ENCODE measurements at regions not wholly inside any gene's neighbourhood (a gene's known extent, or its start where the extent isn't known, plus 50 kb on each side); places are given as distances from the start of the nearest gene placed in this dataset.
"Not testable (repeated sequence)": the region's sequence is repeated elsewhere in the genome, so short reads cannot be mapped to it uniquely, and the experiment has no call there.

DNA sequence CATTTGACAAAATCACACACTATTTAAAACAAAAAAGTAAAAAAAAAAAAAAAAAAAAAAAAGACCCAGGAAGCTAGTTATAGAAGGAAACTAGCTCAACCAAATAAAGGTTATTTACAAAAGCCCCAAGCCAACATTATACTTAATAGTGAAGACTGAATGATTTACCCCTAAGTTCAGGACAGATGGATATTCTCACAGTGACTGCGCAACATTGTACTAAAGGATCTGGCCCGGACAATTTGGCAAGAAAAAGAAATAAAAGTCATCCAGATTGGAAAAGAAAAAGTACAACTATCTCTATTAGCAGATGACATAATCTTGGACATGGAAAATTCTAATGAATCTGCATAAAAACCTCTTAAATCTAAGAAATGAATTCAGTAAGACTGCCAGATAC lies 936.0 kb upstream of the ADAMTS5 start:
- H3K4me3 ChIP-seq (replicated peaks; ENCODE audit: low read depth, low read length): not testable (repeated sequence)
- DNase-seq (ENCODE audit: low read depth): peak; percentile 54

DNA sequence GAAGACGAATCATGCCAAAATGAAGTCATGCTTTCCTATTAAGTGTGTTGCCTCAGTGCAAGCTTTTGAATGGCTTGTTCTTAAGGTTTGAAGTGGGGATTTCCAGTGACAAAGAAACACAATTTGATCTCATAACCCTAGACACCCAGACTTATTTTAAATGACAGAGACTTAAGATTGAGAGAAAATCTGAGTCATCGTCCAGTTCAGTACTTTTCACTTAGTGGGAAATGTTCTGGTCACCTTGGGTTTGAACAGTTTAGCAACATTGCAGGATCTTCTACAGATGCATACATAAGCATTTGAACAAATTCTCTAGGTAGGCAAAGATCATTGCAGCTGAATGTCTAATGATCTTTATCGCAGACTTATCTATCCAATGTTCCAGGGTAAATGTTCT lies 926.7 kb upstream of the ADAMTS5 start:
- H3K4me3 ChIP-seq (replicated peaks; ENCODE audit: low read depth, low read length): not testable (repeated sequence)
- peak; percentile 23 for DNase-seq (ENCODE audit: low read depth)

GRCh38 chr21:27891495-27891894 lies 924.6 kb upstream of the ADAMTS5 start:
- peak; percentile 8 for DNase-seq (ENCODE audit: low read depth)
- not testable (repeated sequence) for H3K4me3 ChIP-seq (replicated peaks; ENCODE audit: low read depth, low read length)

DNA sequence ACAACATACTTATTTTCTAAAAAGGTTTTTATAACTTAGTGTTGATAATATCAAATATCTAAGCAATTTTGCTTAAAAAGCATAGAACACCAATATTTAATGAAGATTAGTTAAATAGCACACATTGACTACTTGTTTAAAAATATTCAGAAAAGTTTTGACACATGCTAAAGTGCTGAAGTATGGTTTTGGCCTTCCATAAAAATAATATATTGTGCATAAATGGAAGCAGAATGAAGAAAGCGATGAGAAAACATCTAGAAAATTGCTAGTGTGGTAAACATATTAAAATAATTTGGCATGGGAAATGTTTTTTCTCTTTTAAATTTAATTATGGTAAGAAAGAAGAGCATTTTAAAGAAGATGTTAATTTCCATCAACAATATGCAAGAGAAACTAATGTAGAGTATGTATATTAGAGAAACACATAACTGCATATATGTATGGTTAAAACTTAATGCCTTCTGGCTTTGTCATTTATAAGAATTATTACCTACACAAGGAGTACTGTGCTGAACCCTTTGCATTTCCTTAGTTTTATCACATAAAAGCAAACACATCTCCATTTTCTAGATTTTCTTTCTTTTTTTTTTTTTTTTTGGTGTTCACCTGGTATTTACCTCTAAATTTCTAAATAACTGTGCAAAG lies 921.0 kb upstream of the ADAMTS5 start:
- not testable (repeated sequence) for H3K4me3 ChIP-seq (replicated peaks; ENCODE audit: low read depth, low read length); DNase-seq (ENCODE audit: low read depth)

- TF ChIP-seq, protein P1, sequence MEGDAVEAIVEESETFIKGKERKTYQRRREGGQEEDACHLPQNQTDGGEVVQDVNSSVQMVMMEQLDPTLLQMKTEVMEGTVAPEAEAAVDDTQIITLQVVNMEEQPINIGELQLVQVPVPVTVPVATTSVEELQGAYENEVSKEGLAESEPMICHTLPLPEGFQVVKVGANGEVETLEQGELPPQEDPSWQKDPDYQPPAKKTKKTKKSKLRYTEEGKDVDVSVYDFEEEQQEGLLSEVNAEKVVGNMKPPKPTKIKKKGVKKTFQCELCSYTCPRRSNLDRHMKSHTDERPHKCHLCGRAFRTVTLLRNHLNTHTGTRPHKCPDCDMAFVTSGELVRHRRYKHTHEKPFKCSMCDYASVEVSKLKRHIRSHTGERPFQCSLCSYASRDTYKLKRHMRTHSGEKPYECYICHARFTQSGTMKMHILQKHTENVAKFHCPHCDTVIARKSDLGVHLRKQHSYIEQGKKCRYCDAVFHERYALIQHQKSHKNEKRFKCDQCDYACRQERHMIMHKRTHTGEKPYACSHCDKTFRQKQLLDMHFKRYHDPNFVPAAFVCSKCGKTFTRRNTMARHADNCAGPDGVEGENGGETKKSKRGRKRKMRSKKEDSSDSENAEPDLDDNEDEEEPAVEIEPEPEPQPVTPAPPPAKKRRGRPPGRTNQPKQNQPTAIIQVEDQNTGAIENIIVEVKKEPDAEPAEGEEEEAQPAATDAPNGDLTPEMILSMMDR (IDR thresholded peaks at IDR 0.05; ENCODE audit: low read length, missing control alignments): no peak
- no peak overlapping the region for H3K4me3 ChIP-seq (replicated peaks; ENCODE audit: low read depth, low read length)
- DNase-seq (ENCODE audit: low read depth): no peak
Measured at GRCh38 chr21:27885296-27885711, 918.4 kb upstream of the ADAMTS5 start.

DNA sequence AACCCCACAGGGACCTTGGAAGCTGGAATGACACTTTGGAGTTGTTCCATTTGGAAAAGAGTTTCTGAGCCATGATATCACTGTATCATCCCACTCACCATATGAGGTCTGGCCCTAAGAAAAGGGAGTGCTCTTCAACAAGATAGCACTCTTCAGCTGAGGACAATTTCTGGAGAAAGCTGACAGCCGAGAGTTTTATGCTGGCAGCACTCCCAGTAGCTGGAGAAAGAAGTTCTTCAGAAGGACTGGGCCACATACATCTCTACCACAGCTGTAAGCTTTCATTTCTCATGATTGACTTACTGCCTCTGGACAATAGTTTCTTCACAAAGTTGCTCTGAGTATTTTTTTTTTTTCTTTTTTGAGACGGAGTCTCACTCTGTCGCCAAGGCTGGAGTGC lies 914.4 kb upstream of the ADAMTS5 start:
- peak; percentile 73 for DNase-seq (ENCODE audit: low read depth)
- H3K4me3 ChIP-seq (replicated peaks; ENCODE audit: low read depth, low read length): not testable (repeated sequence)

- DNase-seq (ENCODE audit: low read depth): peak; percentile 24
- not testable (repeated sequence) for H3K4me3 ChIP-seq (replicated peaks; ENCODE audit: low read depth, low read length)
Measured at GRCh38 chr21:27872411-27872810, 905.5 kb upstream of the ADAMTS5 start.

DNA sequence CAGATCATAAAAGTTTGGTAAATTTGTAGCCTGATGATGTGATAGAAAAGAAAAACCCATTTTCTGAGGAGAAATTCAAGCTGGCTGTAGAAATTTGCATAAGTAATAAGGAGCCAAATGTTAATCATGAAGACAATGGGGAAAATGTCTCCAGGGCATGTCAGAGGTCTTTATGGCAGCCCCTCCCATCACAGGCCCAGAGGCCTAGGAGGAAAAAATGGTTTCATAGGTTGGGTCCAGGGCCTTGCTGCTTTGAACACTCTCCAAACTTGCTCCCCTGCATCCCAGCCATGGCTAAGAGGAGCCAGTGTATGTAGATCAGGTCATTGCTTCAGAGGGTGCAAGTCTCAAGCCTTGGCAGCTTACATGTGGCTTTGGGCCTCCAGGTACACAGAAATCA lies 903.9 kb upstream of the ADAMTS5 start:
- DNase-seq (ENCODE audit: low read depth); H3K4me3 ChIP-seq (replicated peaks; ENCODE audit: low read depth, low read length): not testable (repeated sequence)

DNA sequence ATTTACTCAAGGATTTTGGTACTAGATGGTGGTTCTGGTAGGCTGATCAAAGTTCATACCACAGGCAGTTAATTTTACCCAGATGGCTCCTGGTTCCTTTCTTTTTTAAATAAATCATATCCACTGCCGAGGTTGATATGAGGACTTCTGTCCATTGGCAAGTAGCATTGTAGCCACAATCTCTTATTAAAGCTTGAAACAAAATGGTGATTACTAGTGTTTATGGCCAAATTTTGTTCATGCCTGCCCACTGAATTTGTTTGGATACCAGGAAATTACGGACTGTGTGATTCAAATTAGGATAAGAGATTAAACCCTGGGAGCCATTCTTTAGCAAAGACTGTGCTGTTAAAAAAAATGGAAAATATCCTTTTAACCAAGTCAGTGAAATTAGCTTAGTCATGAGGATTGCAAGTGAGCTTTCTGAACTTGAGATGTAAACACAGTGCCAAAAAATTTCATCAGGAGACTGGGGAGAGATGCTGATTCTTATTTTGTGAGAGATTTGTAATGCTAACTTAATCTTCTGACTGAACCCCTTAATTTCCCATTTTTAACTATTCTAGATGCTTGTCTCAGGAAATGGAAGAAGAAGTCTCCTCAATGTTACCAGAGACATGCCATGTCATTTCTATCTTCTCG lies 893.5 kb upstream of the ADAMTS5 start:
- peak; percentile 62 for DNase-seq (ENCODE audit: low read depth)
- H3K4me3 ChIP-seq (replicated peaks; ENCODE audit: low read depth, low read length): not testable (repeated sequence)

GRCh38 chr21:27858053-27858825 lies 891.4 kb upstream of the ADAMTS5 start:
- peak; percentile 61 for DNase-seq (ENCODE audit: low read depth)
- not testable (repeated sequence) for H3K4me3 ChIP-seq (replicated peaks; ENCODE audit: low read depth, low read length)

GRCh38 chr21:27856988-27857387 lies 890.1 kb upstream of the ADAMTS5 start:
- peak; percentile 20 for DNase-seq (ENCODE audit: low read depth)
- not testable (repeated sequence) for H3K4me3 ChIP-seq (replicated peaks; ENCODE audit: low read depth, low read length)

DNA sequence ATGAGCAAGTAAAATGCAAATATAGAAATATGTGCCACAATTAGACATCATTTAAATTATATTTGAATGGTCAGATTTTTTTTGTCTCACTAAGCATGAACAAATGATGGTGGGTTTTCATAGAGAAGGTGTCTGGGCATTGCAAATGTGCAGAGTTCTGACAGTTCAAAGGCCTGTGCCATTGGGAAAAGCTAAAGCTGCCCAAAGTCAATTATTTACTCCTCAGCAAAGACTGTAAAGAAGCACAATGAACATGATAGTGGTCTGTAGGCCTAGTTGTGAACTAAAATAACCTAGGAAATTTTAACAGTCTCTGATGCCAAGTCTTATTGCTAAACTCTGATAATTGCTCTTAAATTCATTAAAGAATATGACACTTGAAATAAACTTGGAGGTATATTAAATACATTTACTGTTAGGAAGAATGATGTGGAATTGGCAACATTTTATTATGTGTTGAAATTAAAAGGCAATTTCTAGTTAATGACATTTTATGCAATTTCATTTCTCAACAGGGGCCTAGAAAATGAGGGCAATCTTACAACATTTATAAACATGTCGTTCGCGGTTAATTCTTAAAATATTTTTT lies 874.3 kb upstream of the ADAMTS5 start:
- H3K4me3 ChIP-seq (replicated peaks; ENCODE audit: low read depth, low read length): no peak overlapping the region
- TF ChIP-seq, protein P1 (IDR thresholded peaks at IDR 0.05; ENCODE audit: low read length, missing control alignments): no peak
- DNase-seq (ENCODE audit: low read depth): no peak
